Neural cell (in vitro differentiated cells): ENCODE measurements at regions not wholly inside any gene's neighbourhood (a gene's known extent, or its start where the extent isn't known, plus 50 kb on each side); places are given as distances from the start of the nearest gene placed in this dataset.

Experiments used
- H2AFZ ChIP-seq: fragments of 200-600, 300-800 bp; sonication (generic), shearing (Covaris generic); 2 replicates; pipeline ENCODE4 v1.6.0; 2014; ENCODE audit warnings: low read depth, mild to moderate bottlenecking, antibody characterized with exemption, low read length, moderate library complexity
- H3F3A ChIP-seq: fragments of 200-600 bp; shearing (Covaris generic); 2 replicates; pipeline ENCODE4 v1.6.1; 2016; ENCODE audit warnings: mild to moderate bottlenecking, moderate library complexity, mixed read lengths, antibody characterized with exemption, low read length; ENCODE audit not compliant: insufficient read depth, poor library complexity, severe bottlenecking
- H3K27ac ChIP-seq: fragments of 200-600, 300-800 bp; sonication (generic), shearing (Covaris generic); 2 replicates; pipeline ENCODE4 v1.5.1; 2014; ENCODE audit warnings: mild to moderate bottlenecking, low read length, moderate library complexity
- H3K27me3 ChIP-seq: fragments of 300-800, 200-600 bp; sonication (generic), shearing (Covaris generic); 2 replicates; pipeline ENCODE4 v1.6.0; 2014; ENCODE audit warnings: mild to moderate bottlenecking, low read depth, low read length, moderate library complexity; ENCODE audit not compliant: insufficient read depth
- H3K36me3 ChIP-seq: fragments of 300-800, 200-600 bp; sonication (generic), shearing (Covaris generic); 2 replicates; pipeline ENCODE4 v1.5.1; 2014; ENCODE audit warnings: mild to moderate bottlenecking, antibody characterized with exemption, low read length, moderate library complexity; ENCODE audit not compliant: insufficient read depth
- H3K4me2 ChIP-seq: fragments of 300-800, 200-600 bp; sonication (generic), shearing (Covaris generic); 2 replicates; pipeline ENCODE4 v1.6.0; 2014; ENCODE audit warnings: mild to moderate bottlenecking, low read length
- H3K4me3 ChIP-seq: fragments of 300-800, 200-600 bp; sonication (generic), shearing (Covaris generic); 2 replicates; pipeline ENCODE4 v1.5.1; 2014; ENCODE audit warnings: mild to moderate bottlenecking, low read length, moderate library complexity
- H3K79me2 ChIP-seq: fragments of 200-600 bp; shearing (Covaris generic); replicated peaks from 2 replicates; pipeline ENCODE4 v1.6.0; 2014; ENCODE audit warnings: mild to moderate bottlenecking, low read length, moderate library complexity; ENCODE audit not compliant: insufficient read depth
- H3K9ac ChIP-seq: fragments of 300-800, 200-600 bp; sonication (generic), shearing (Covaris generic); 2 replicates; pipeline ENCODE4 v1.6.1; 2016; ENCODE audit warnings: mild to moderate bottlenecking, low read length, mixed read lengths
- H3K9me2 ChIP-seq: fragments of 200-600 bp; shearing (Covaris generic); 2 replicates; pipeline ENCODE4 v1.6.1; 2016; ENCODE audit warnings: mild to moderate bottlenecking, low read length, mixed read lengths; ENCODE audit not compliant: insufficient read depth
- H3K9me3 ChIP-seq: fragments of 200-600, 300-800 bp; sonication (generic), shearing (Covaris generic); 2 replicates; pipeline ENCODE4 v1.6.1; 2016; ENCODE audit warnings: mild to moderate bottlenecking, mixed run types, low read length, moderate library complexity, mixed read lengths
- H4K20me1 ChIP-seq: fragments of 200-600 bp; shearing (Covaris generic); 2 replicates; pipeline ENCODE4 v1.6.1; 2016; ENCODE audit warnings: mild to moderate bottlenecking, mixed run types; ENCODE audit not compliant: insufficient read depth
- EP300 ChIP-seq: fragments of 450-650 bp; conservative IDR thresholded peaks from 2 replicates; pipeline ENCODE4 v1.6.1; 2014; ENCODE audit warnings: antibody characterized with exemption, mild to moderate bottlenecking, moderate library complexity; ENCODE audit not compliant: poor library complexity, severe bottlenecking
- EZH2 ChIP-seq: fragments of 200-600, 300-800 bp; shearing (Covaris generic), sonication (generic); IDR thresholded peaks from 2 replicates; pipeline ENCODE4 v1.6.1; 2014; ENCODE audit warnings: antibody characterized with exemption, low read length, borderline replicate concordance, mild to moderate bottlenecking; ENCODE audit not compliant: insufficient read depth, poor library complexity, severe bottlenecking
- MXI1 ChIP-seq: fragments of 450-650 bp; conservative IDR thresholded peaks from 2 replicates; pipeline ENCODE4 v1.6.1; 2014; ENCODE audit warnings: antibody characterized with exemption, mild to moderate bottlenecking; ENCODE audit not compliant: poor library complexity, severe bottlenecking
- POLR2AphosphoS5 ChIP-seq: IDR thresholded peaks from 2 replicates; pipeline ENCODE4 v1.6.1; 2012
- RAD21 ChIP-seq: fragments of 450-650 bp; conservative IDR thresholded peaks from 2 replicates; pipeline ENCODE4 v1.6.1; 2014; ENCODE audit warnings: antibody characterized with exemption, mild to moderate bottlenecking, moderate library complexity
- SMC3 ChIP-seq: fragments of 450-650 bp; conservative IDR thresholded peaks from 2 replicates; pipeline ENCODE4 v1.6.1; 2014; ENCODE audit warnings: antibody characterized with exemption, mild to moderate bottlenecking, moderate library complexity; ENCODE audit not compliant: poor library complexity
- TAF1 ChIP-seq: IDR thresholded peaks from 2 replicates; pipeline ENCODE4 v1.6.1; 2012; ENCODE audit warnings: low read depth
- TF ChIP-seq, protein P1 (sequence below): fragments of 450-650 bp; IDR thresholded peaks from 2 replicates; pipeline ENCODE4 v1.5.1; 2014; ENCODE audit warnings: antibody characterized with exemption, mild to moderate bottlenecking, moderate library complexity; ENCODE audit not compliant: poor library complexity, severe bottlenecking
- TF ChIP-seq, protein P2 (sequence below): IDR thresholded peaks from 2 replicates; pipeline ENCODE4 v1.6.1; 2012; ENCODE audit warnings: borderline replicate concordance

DNA sequence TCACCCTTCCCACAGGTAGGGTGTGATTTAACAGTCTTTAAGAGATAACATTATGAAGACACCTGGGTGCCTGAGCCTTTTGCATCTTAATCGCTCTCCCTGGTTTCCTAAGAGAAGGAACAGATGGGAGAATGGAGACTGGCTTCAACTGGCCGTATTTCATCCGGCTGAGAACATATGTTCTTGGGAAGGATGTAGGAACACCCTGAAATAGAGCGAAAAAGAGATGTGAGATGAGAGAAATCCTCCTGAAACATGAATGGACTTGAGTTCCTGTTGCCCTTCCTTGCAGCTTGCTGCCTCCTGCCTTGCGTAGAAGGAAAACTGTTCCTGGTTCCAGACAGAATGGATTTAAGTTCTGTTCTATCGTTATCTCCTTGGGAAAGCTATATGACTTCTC is 385.4 kb upstream of the RBFOX1 start:
- H3K9me3 ChIP-seq: no peaks in the 10 kb centered on the region
- H2AFZ ChIP-seq: no peak overlapping the region
- no peaks in the 10 kb centered on the region for H3K79me2 ChIP-seq
- H4K20me1 ChIP-seq: no peaks in the 10 kb centered on the region
- no peaks in the 10 kb centered on the region for H3K36me3 ChIP-seq
- no peak overlapping the region for H3K27ac ChIP-seq
- H3K9me2 ChIP-seq: no peaks in the 10 kb centered on the region
- no peaks in the 10 kb centered on the region for H3F3A ChIP-seq
- H3K4me2 ChIP-seq: no peak overlapping the region
- TF ChIP-seq SMC3 (no peak), RAD21 (no peak), TAF1 (no peak), EZH2 (no peak), MXI1 (no peak)
- no peak overlapping the region for H3K4me3 ChIP-seq
- H3K9ac ChIP-seq: no peak overlapping the region
- H3K27me3 ChIP-seq: no peaks in the 10 kb centered on the region

DNA sequence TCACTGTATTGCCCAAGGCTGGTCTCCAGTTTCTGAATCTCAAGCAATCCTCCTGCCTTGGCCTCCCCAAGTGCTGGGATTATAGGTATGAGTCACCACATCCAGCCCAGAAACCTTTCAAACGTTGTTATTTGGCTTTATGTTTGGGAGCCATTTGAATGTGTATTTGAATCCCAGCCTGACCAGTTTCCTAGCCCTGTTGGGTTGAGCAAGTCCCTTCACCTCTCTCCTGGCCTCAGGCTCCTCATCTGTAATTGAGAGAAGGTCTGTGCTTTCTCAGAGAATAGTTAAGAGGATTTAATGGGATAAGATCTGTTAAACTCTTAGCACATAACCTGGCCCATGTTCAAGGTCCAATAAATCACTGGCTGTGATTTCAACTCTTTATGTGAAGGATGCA is 385.8 kb upstream of the RBFOX1 start:
- no peaks in the 10 kb centered on the region for H3K9me3 ChIP-seq
- TF ChIP-seq SMC3 (no peak), POLR2AphosphoS5 (no peak)
- H3K9me2 ChIP-seq: no peaks in the 10 kb centered on the region
- H3K79me2 ChIP-seq: no peaks in the 10 kb centered on the region
- no peaks in the 10 kb centered on the region for H3K36me3 ChIP-seq
- no peak overlapping the region for H3K4me2 ChIP-seq
- no peak overlapping the region for H3K27ac ChIP-seq
- no peak overlapping the region for H2AFZ ChIP-seq
- H3F3A ChIP-seq: no peaks in the 10 kb centered on the region
- H3K4me3 ChIP-seq: no peak overlapping the region
- H4K20me1 ChIP-seq: no peaks in the 10 kb centered on the region
- no peaks in the 10 kb centered on the region for H3K27me3 ChIP-seq
- no peak overlapping the region for H3K9ac ChIP-seq

DNA sequence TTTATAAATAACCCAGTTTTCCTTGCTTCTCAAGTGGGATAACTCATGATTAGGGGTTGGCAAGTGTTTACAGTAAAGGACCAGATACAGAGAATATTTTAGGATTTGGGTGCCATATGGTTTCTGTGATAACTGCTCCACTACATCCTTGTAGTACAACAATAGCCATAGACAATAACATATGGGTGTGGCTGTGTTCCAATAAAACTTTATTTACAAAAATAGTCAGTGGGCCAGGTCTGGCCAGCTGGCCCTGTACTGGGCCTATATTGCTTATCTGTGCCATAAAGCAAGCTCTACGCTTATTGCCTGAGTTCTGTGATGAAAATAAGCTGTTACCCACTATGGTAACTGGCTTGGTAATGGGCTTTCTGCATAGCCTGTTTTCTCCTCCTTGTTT is 386.5 kb upstream of the RBFOX1 start:
- H3K4me3 ChIP-seq: no peak overlapping the region
- H3K79me2 ChIP-seq: no peaks in the 10 kb centered on the region
- H3K27me3 ChIP-seq: no peaks in the 10 kb centered on the region
- no peak overlapping the region for H2AFZ ChIP-seq
- H3K4me2 ChIP-seq: no peak overlapping the region
- H3K27ac ChIP-seq: no peak overlapping the region
- H3K9ac ChIP-seq: no peak overlapping the region
- TF ChIP-seq, protein P1, sequence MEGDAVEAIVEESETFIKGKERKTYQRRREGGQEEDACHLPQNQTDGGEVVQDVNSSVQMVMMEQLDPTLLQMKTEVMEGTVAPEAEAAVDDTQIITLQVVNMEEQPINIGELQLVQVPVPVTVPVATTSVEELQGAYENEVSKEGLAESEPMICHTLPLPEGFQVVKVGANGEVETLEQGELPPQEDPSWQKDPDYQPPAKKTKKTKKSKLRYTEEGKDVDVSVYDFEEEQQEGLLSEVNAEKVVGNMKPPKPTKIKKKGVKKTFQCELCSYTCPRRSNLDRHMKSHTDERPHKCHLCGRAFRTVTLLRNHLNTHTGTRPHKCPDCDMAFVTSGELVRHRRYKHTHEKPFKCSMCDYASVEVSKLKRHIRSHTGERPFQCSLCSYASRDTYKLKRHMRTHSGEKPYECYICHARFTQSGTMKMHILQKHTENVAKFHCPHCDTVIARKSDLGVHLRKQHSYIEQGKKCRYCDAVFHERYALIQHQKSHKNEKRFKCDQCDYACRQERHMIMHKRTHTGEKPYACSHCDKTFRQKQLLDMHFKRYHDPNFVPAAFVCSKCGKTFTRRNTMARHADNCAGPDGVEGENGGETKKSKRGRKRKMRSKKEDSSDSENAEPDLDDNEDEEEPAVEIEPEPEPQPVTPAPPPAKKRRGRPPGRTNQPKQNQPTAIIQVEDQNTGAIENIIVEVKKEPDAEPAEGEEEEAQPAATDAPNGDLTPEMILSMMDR: no peak
- TF ChIP-seq EZH2 (no peak), SMC3 (no peak), MXI1 (no peak), POLR2AphosphoS5 (no peak), EP300 (no peak), RAD21 (no peak), TAF1 (no peak)
- TF ChIP-seq, protein P2, sequence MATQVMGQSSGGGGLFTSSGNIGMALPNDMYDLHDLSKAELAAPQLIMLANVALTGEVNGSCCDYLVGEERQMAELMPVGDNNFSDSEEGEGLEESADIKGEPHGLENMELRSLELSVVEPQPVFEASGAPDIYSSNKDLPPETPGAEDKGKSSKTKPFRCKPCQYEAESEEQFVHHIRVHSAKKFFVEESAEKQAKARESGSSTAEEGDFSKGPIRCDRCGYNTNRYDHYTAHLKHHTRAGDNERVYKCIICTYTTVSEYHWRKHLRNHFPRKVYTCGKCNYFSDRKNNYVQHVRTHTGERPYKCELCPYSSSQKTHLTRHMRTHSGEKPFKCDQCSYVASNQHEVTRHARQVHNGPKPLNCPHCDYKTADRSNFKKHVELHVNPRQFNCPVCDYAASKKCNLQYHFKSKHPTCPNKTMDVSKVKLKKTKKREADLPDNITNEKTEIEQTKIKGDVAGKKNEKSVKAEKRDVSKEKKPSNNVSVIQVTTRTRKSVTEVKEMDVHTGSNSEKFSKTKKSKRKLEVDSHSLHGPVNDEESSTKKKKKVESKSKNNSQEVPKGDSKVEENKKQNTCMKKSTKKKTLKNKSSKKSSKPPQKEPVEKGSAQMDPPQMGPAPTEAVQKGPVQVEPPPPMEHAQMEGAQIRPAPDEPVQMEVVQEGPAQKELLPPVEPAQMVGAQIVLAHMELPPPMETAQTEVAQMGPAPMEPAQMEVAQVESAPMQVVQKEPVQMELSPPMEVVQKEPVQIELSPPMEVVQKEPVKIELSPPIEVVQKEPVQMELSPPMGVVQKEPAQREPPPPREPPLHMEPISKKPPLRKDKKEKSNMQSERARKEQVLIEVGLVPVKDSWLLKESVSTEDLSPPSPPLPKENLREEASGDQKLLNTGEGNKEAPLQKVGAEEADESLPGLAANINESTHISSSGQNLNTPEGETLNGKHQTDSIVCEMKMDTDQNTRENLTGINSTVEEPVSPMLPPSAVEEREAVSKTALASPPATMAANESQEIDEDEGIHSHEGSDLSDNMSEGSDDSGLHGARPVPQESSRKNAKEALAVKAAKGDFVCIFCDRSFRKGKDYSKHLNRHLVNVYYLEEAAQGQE: no peak
- no peaks in the 10 kb centered on the region for H4K20me1 ChIP-seq
- no peaks in the 10 kb centered on the region for H3F3A ChIP-seq
- no peaks in the 10 kb centered on the region for H3K9me2 ChIP-seq
- no peaks in the 10 kb centered on the region for H3K36me3 ChIP-seq
- no peaks in the 10 kb centered on the region for H3K9me3 ChIP-seq
